NCI-H1105 treated with DMSO at 0.1 percent for 48 hours (cell line): ENCODE measurements at regions not wholly inside any gene's neighbourhood (a gene's known extent, or its start where the extent isn't known, plus 50 kb on each side); places are given as distances from the start of the nearest gene placed in this dataset.
"Not testable (repeated sequence)": the region's sequence is repeated elsewhere in the genome, so short reads cannot be mapped to it uniquely, and the experiment has no call there.

Source experiments
- DNase-seq: peaks from one replicate; lab custom pipeline; 2025; lab: John Stamatoyannopoulos, UW

DNA sequence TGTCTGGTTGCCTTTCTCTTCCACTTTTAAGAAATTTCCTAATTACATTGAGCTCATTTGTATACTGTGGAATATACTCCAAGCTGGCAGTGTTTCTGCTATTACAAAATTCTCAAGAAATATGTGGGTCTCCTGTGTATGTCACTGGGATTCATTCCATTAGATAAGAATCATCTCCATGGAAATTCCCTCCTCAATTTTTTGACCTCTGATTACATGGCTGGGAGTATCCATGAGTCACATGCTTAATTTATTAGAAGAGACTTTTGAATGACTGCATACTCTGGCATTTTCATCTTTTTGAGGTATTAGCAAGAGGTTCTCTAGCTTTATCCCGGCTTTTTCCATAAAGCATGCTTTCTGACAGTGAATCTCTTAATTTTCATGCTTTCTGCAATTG, 665.5 kb upstream of the CNTNAP5 start:
- DNase-seq: no peak

DNA sequence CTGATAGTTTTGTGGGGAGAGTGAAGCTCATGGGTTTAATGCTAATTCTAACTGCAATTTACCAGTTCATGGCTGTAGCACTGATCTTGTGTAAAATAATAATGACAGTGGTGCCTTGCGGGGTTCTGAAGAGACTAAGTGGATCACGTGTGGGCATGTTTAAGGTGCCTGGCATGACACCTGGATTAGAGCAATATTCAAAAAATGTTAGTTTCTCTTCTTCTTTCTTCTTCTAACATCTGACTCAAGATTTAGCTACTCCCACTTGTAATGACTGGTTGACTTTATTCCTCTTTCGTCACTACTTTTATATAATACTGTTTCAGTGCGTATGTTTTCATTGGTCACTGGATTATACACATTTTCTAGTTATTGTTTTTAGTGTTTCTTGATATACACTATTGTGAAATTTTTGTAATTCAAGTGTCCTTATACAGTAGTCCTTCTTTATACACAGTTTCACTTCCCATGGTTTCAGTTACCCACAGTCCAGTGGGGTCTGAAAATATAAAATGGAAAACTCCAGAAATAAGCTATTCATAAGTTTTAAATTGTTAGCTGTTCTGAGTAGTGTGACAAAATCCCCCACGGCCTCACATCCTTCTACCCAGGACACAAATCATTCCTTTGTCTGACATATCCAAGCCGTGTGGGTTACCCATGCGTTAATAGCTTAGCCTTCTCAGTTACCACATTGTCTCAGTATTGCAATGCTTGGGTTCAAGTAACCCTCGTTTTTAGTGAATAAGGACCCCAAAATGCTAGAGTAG, 662.2 kb upstream of the CNTNAP5 start:
- no peak for DNase-seq

DNA sequence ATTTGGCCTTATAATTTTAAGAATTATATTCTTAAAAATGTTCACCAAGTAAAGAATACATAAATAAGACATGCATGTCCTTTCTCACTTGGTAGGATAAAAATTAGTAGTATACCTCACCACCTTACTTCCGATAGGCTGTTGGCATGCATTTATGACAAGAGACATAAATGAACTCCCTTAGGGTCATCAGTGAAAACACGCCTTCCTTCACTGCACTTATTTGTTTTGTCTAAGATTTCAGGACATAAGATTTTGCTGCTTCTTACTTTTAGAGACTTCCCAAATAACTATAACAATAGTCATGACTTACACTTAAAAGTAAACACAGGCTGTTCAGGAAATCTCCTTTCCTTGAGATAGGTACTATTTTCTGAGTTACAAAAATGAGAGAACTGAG, 661.3 kb upstream of the CNTNAP5 start:
- DNase-seq: no peak

DNA sequence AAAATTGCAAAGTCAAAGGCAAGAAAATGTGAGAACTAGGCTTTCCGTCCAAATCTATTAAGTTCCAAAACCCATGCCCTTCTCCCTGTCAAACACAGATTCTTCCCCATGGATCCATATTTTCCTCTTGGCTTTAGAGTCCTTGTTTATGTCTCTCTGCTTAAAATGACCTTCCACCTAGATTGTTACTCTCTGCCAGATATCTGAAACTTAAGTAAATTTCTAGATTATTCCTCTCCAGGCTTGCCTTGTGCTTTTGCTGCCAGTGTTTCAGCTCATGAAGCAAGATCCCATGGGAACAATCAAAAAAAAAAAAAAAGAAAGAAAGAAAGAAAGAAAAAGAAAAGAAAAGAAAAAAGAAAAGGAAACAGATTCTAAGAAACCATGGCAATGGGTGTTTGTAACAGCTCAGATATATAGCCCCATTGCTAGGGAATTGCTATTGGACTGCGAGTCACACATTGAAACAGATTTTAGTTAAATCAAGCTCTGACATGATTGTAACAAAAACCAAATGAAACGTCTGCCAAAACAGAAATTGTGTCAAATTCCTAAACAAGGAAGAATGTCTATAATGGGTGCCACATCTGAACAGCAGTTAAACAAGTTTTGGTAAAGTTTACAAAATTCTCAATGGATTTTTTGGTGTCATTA, 660.7 kb upstream of the CNTNAP5 start:
- DNase-seq: no peak

DNA sequence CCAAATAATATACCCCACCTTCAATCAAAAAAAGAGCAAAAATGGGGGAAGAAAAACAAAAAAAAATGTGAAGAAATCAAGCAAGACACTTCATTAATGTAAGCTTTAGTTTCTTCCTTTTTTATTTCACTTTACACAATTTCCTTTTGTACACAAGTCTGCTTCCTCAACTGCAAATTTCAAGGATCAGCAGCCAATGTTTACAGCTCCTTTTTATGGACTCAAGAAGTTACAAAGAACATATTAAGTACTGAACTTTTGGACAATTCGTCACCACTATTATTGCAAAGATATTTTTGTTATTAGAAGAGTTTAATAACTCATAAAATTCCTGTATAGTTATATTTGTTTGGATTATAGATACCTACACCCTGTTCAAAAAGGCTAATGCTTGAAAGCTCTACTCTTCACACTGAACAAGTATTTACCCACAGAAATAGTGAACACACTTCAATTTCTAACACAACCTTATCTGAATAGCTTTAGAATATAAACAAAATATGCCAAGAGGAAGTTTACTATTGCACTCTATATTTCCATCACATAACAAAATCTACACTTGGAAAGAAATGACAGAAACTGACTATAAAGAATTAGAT, 658.7 kb upstream of the CNTNAP5 start:
- DNase-seq: no peak

DNA sequence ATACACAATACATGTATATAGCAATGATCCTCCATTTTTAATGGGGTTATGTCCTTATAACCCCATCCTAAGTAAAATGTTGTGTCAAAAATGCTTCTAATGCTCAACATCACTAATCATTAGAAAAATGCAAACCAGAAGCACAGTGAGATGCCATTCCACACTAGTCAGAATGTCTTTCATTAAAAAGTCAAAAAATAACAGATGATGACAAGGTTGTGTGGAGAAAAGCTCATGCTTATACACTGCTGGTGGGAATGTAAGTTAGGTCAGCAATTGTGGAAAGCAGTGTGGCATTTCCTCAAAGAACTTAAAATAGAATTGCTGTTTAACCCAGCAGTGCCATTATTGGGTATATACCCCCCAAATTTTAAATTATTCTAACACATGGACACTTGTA, 654.9 kb upstream of the CNTNAP5 start:
- no peak for DNase-seq

DNA sequence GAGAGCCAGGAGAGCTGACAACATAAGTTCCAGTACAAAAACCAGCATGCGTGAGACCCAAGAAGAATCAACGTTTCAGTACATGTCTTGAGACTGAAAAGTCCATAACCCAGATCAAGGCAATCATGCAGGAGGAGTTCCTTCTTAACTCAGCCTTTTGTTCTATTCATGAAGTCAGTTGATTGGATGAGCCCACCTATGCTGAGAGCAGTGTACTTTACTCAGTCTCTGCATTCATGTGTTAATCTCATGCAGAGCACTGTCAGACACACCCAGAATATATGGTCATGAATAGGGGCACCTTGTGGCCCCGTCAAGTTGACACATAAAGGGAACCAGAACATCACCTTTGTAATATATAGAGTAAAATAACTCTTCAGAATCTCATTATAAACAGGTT, 653.6 kb upstream of the CNTNAP5 start:
- no peak for DNase-seq

DNA sequence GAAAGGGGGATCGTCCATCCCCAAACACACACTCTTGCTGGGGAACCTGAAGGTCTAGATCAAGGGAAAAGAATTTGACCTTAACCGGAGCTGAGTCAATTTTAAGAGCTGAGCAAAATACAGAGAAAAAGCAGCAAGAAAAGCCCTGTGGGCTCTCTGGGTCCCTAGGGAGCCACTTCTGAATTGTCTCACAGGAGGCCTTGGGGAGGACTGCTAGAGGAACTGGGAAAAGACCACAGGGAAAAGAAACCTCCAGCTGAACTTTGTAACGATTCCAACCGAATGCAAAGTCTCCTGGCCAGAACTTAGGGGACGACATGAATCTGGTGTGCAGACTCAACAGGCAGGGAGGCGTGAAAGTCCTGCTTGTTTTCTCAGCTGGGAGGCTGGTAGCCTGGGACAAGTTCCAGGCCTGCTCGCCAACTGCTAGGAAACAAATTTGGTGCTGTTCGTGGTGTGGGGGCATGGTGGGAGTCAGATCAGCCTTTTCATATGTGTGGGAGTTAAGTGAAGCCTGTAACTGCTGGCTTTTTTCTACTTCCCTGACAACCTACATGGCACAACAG, 644.6 kb upstream of the CNTNAP5 start:
- no peak for DNase-seq

DNA sequence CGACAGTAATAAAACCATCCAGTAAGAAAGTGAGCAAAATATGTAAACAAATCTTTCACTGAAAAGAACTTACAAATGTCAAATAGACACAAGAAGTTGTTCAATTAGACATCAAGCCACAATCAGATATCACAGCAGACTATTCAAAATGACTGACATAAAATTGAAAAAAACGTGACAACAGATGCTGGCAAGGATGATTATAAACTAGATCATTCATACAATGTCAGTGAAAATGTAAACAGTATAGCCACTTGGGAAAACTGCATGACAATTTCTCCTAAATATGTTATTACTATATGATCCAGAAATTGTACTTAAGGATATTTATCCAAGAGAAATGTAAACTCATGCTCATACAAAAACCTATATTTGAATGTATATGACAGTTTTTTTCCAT, 609.4 kb upstream of the CNTNAP5 start:
- DNase-seq: no peak

DNA sequence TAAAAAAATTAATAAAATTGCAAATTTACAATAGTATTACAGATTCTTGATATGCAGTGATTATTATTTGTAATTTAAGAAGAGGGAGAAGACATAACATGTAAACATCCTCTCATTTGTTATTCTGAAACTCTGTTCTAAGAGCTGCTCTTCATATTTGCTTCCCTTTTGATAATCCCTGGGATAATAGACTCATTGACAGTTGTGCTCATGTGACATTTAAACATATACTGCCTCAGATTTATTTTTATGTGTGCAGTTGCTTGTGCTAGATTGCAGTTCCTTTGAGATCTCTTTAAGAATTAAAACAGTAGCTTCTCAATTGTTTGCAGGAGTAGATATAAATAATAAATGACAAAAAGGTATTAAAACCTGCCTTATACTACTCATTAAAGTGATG, 605.1 kb upstream of the CNTNAP5 start:
- DNase-seq: no peak

DNA sequence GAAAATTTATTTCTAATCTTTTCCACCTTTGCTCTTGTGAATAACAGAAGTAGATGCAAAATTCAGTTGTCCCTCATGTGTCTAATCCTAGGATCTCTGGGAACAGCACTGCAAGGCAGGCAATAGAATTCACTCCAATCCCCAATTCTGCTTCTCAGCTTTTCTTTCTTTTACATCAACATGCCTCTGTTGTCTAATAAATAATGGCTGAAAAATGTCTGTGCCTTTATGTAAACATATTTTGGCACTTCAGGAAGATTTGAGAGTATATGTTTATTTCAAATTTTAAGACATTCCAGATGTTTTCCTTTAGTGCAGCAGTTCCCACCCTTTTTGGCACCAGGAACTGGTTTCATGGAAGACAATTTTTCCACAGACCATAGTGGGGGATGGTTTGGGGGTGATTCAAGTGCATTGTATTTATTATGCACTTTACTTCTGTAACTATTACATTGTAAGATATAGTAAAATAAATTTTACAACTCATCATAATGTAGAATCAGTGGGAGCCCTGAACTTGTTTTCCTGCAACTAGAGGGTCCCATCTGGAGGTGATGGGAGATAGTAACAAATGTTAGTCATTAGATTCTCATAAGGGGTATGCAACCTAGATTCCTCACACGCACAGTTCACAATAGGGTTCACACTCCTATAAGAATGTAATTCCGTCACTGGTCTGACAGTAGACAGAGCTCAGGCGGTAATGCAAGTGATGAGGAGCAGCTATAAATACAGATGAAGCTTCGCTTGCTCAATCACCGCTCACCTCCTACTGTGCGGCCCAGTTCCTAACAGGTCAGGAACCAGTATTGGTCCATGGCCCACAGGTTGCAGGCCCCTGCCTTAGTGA, 590.3 kb upstream of the CNTNAP5 start:
- no peak for DNase-seq

DNA sequence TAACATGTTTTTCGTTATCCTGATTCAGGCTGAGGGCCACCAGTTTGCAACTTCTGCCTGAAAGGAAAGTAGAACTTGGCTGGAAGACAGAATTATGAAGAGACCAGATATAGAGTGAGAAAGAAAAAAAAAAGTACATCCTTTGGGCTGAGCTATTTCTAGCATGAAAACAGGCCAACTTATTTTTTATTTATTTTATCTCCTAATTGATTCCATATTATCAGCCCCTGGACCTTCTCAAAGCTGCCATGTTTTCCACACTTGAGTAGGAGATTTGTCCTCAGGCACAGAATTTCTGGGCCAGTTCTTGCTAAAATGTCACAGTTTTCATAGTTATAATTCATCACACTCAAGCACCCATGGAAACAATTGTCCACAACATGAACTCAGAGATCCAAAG, 586.8 kb upstream of the CNTNAP5 start:
- DNase-seq: no peak

DNA sequence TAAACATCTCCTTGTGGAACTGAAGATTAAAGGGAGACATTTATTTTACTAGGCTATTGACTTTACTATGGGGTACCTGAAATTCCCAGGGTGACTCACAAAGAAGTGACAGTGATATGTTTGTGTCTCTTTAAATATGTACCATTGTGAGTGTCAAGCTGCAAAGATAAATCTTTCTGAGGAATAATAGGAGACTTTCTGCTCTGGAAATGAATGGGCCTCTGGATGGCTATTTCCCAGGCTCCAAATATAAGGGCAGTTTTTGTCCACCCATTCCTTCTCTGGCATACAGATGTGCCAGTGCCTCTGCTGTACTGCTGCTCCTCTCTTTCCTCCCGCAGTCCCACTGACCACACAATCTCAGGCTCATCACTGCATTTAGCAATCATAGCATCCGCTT, 586.4 kb upstream of the CNTNAP5 start:
- DNase-seq: no peak

DNA sequence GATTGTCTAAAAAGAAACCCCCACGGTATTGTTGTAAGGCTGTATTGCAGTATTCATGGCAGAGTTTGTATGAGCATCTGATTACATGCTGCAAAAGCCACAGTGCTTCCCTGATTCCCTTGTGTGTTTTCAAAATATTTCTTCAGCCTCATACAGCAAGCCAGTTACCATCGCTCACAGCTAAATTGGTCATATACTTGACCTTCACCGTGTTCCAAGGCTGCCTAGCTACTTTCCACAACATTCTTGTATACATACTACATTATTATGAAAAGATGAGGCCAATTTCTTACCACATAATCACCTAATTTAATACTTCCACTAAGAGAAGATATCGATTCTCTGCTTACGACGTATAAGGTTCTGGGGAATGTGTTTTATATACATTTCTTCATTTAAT, 576.3 kb upstream of the CNTNAP5 start:
- DNase-seq: no peak

DNA sequence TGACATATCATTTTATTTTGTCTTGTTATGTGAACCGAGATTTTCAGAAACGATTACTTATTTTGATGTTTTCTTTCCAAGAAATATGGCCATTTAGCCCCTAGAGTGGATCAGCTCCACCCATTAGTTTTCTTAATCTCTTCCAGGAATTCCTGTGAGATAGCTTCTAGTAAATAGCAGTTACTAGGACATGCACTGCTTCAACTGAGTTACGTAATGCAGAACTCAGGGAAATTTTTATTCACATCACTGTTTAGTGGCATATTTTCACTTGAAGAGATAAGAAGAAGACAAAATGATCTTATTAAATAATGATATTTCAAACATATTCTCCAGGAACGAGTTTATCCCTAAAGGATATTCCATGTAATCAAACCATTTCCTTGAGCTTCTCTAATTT, 573.5 kb upstream of the CNTNAP5 start:
- no peak for DNase-seq

DNA sequence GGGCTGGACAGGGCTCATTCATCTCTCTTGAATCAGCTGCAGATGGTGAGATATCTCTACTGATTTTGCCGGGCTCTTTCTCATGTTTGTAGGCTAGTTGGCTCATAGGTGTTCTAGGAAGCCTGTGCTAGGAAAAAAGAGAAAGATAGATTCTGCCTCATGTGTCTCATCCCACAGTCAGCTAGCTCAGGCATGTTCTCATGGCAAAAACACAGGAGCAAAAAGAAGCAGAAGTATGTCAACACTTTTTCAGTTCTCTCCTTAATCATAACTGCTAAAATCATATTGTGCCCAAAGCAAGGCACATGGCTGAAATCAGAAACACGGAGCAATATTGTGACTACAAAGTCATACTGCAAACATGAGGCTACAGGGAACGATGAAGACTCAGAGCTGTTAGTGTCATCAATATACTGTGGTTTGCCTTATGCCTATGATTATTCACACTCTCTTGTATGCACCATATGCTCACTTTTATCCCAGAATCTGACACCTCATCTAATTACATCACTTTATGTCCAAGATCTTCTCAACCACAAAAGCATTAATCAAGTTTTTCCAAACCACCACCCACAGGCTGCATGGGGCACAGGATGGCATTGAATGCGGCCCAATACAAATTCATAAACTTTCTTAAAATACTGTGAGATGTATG, 571.9 kb upstream of the CNTNAP5 start:
- no peak for DNase-seq

DNA sequence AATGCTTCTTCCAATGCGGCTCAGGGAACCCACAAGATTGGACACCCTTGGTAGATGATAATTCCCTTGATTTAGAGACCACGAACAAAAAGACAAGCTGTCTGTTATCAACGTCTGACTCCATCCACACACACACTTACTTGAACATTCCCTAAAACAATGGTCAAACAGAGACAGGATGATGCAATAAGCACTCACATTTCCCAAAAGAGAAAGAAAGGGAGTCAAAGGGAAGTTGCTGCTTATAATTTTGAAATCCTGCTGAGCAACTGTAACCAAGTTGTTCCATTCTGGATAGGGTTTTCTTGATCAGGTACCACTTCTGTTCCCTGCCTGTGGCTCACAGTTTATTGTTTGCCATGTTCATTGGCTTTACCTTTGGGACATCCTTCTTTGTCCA, 571.3 kb upstream of the CNTNAP5 start:
- DNase-seq: no peak

DNA sequence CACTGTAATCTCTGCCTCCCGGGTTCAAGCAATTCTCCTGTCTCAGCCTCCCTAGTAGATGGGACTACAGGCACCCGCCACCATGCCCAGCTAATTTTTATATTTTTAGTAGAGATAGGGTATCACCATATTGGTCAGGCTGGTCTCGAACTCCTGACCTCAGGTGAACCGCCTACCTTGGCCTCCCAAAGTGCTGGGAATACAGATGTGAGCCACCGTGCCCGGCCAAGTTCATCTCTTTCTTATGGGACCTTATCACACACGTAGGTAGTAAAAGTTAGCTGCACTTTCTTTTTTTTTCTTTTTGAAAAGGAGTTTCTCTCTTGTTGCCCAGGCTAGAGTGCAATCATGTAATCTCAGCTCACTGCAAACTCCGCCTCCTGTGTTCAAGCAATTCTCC, 569.9 kb upstream of the CNTNAP5 start:
- not testable (repeated sequence) for DNase-seq

DNA sequence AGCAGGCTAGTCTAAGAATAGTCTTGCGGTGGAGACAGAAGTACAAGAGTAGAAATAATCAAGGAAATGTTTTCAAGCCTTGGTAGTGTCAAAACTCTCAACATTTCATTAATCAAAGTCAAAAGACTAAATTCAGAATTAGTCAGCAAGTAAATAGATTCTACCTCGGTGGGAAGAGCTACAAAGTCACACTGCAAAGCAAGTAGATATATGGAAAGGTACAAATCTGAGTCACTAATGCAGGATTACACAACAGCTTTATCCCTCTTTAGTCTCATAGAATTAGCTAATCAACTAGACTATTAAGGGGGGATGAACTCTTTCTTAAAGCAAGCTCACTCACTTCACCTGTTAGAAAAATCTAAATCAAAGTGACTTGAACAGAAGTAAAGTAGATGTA, 568.7 kb upstream of the CNTNAP5 start:
- DNase-seq: no peak

DNA sequence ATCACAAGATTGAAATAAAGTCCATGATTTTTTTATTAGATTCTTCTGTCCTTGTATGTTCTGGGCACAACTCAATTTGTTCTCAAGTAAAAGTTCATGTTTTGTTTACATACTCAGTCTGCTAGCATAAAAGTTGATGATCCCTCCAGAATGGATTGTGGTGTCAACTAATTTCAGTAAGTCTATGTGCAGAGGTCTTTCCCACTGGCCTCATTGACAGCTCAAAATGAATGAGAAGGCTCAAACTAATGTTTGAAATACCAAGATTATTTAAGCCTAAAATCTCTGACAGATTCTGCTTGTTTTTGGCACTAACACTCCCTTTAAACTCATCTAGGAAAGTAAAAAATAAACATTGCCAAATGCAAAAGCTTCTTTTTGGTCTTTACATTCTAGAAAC, 561.2 kb upstream of the CNTNAP5 start:
- DNase-seq: no peak

DNA sequence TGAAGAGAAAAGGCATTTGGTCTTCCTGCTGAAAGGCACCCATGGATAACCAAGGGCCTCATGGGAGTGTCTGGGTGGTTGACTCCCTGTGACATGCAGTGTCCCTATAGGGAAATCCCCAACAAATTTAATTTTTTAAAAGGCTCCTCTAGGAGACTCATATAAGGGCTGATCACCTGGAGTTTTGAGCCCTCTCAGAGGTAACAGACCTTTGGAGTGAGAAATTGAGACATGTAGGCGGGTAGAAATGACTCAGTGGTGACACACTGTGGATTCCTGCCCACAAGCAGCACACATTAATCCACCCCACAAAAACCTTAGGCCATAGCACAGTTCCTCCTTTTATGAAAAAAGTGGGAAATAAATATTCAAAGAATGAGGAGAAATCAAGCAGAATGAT, 557.0 kb upstream of the CNTNAP5 start:
- no peak for DNase-seq

DNA sequence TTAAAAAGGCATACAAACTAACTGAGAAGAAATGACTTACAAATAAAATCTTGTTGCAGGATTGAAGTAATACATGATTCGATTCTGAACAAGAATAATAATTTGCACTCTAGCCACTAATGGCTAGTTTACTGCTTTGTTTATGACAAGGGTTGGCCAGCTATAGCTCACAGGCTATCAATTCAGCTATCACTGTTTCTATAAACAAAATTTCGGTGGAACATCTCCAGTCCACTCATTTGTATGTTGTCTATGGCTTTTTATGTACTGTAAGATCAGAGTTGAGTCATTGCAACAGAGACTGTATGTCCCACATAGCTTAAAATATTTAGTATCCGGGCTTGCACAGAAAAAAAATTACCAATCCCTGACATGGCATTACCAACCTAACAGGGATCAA, 543.7 kb upstream of the CNTNAP5 start:
- no peak for DNase-seq
